ENCODE measurements at regions not wholly inside any gene's neighbourhood (a gene's known extent, or its start where the extent isn't known, plus 50 kb on each side); places are given as distances from the start of the nearest gene placed in this dataset.

DNA sequence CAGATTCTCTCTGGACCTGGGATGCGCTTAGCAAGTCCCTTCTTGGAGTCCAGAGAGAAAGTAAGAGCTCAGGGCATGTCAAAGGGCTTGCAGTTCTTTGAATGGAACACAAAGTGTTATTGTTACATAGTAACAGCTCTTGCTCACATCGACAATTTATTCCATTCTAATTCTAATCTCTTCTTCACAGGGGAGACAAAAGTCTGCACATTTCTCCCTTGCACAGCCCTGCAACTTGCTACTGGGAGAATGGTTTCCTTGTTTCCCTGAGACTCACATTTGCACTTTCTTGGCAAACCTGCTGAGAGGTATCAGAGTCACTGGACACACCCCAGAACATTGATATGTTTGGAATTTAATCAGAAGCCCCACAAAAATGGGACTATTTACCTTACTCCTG is 209.9 kb upstream of the IGF1 start:
- Histone ChIP-seq H3K9me3 (ENCODE audit: control insufficient read depth, insufficient read depth, low read length) (no peaks in the 10 kb centered on the region), H3K9me1 (ENCODE audit: insufficient read depth, low read length) (no peaks in the 10 kb centered on the region), H3K4ac (ENCODE audit: low read depth, low read length) (no peak overlapping the region), H3K4me1 (ENCODE audit: control insufficient read depth, insufficient read depth, low read length) (no peaks in the 10 kb centered on the region), H3K79me1 (ENCODE audit: low read depth in 1 of 2, low read length in 2 of 2) (no peaks in the 10 kb centered on the region), H3K4me3 (ENCODE audit: insufficient read depth, low read depth, low read length) (no peak overlapping the region), H2AK5ac (ENCODE audit: low read depth, low read length) (no peak overlapping the region), H2BK120ac (ENCODE audit: low read depth, low read length) (no peak overlapping the region), H4K5ac (ENCODE audit: low read depth, low read length) (no peak overlapping the region), H2AFZ (replicated peaks; ENCODE audit: low read length, poor library complexity) (no peak overlapping the region), H2AK9ac (replicated peaks; ENCODE audit: low read depth, low read length, poor library complexity) (no peak overlapping the region), H4K20me1 (ENCODE audit: insufficient read depth, low read length) (no peaks in the 10 kb centered on the region), H3K56ac (ENCODE audit: extremely low read depth, insufficient read depth, low read length) (no peak overlapping the region), H2BK15ac (ENCODE audit: low read depth, low read length) (no peak overlapping the region), H2BK20ac (ENCODE audit: low read depth, low read length) (no peak overlapping the region), H4K91ac (ENCODE audit: insufficient read depth, low read depth, low read length) (no peak overlapping the region), H3K27me3 (ENCODE audit: control insufficient read depth, insufficient read depth, low read length) (no peaks in the 10 kb centered on the region), H3K9ac (ENCODE audit: low read depth, low read length) (no peak overlapping the region), H3K36me3 (ENCODE audit: control insufficient read depth, insufficient read depth, low read length) (no peaks in the 10 kb centered on the region), H3K27ac (ENCODE audit: insufficient read depth, low read length) (no peak overlapping the region), H4K8ac (ENCODE audit: low read depth in 2 of 2, low read length in 2 of 2) (no peak overlapping the region), H2BK5ac (ENCODE audit: low read depth, low read length, poor library complexity, severe bottlenecking) (no peak overlapping the region), H3K18ac (ENCODE audit: low read depth, low read length) (no peak overlapping the region), H3K4me2 (ENCODE audit: low read depth, low read length) (no peak overlapping the region), H3K23ac (ENCODE audit: low read depth, low read length) (no peak overlapping the region), H3K14ac (replicated peaks; ENCODE audit: low read depth, low read length) (no peak overlapping the region)
- CTCF ChIA-PET, result interaction anchor here (0.6 kb wide), 1 partner anchor 12 kb away, joined by 3 read pairs; no protein-coding TSS in a partner anchor
- ATAC-seq (ENCODE audit: low read depth) (no peak), DNase-seq (no peak)
- TF ChIP-seq RCOR1 (IDR thresholded peaks at IDR 0.05; ENCODE audit: insufficient replicate concordance, low read length) (no peak), MXI1 (IDR thresholded peaks at IDR 0.05; ENCODE audit: borderline replicate concordance, low read depth, low read length) (no peak), BHLHE40 (IDR thresholded peaks at IDR 0.05; ENCODE audit: low read depth, low read length) (no peak), SMC3 (IDR thresholded peaks at IDR 0.05; ENCODE audit: low read depth, low read length) (no peak), CEBPB (IDR thresholded peaks at IDR 0.05; ENCODE audit: low read depth, low read length) (no peak), MAFK (IDR thresholded peaks at IDR 0.05; ENCODE audit: low read depth, low read length) (no peak), RFX5 (IDR thresholded peaks at IDR 0.05; ENCODE audit: low read depth, low read length) (no peak), RAD21 (IDR thresholded peaks at IDR 0.05; ENCODE audit: low read length) (no peak), FOS (IDR thresholded peaks at IDR 0.05; ENCODE audit: low read depth, low read length) (no peak), NFE2L2 (IDR thresholded peaks at IDR 0.05; ENCODE audit: low read depth, low read length) (no peak), MAZ (IDR thresholded peaks at IDR 0.05; ENCODE audit: borderline replicate concordance, low read depth, low read length) (no peak), CHD1 (IDR thresholded peaks at IDR 0.05; ENCODE audit: low read depth, low read length) (no peak)
- TF ChIP-seq, protein P1, sequence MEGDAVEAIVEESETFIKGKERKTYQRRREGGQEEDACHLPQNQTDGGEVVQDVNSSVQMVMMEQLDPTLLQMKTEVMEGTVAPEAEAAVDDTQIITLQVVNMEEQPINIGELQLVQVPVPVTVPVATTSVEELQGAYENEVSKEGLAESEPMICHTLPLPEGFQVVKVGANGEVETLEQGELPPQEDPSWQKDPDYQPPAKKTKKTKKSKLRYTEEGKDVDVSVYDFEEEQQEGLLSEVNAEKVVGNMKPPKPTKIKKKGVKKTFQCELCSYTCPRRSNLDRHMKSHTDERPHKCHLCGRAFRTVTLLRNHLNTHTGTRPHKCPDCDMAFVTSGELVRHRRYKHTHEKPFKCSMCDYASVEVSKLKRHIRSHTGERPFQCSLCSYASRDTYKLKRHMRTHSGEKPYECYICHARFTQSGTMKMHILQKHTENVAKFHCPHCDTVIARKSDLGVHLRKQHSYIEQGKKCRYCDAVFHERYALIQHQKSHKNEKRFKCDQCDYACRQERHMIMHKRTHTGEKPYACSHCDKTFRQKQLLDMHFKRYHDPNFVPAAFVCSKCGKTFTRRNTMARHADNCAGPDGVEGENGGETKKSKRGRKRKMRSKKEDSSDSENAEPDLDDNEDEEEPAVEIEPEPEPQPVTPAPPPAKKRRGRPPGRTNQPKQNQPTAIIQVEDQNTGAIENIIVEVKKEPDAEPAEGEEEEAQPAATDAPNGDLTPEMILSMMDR (conservative IDR thresholded peaks at IDR 0.05; ENCODE audit: low read depth, low read length), result no peak
- TF ChIP-seq, protein P2, sequence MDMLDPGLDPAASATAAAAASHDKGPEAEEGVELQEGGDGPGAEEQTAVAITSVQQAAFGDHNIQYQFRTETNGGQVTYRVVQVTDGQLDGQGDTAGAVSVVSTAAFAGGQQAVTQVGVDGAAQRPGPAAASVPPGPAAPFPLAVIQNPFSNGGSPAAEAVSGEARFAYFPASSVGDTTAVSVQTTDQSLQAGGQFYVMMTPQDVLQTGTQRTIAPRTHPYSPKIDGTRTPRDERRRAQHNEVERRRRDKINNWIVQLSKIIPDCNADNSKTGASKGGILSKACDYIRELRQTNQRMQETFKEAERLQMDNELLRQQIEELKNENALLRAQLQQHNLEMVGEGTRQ (IDR thresholded peaks at IDR 0.05; ENCODE audit: low read depth, low read length), result no peak
- POLR2A ChIA-PET (ENCODE audit: unreplicated experiment), result no interaction called here
- WGBS, 2 experiments (ENCODE audit: extremely low coverage in 2 of 2, insufficient read length in 1 of 2), result no CpG with 5 or more reads among the region's 2 CpGs
- in situ Hi-C loops (cut with MboI; ENCODE audit: low sequenced_read_pairs) (no loop called here), dilution Hi-C loops (cut with HindIII; ENCODE audit: low sequenced_read_pairs, unreplicated experiment) (no loop called here), intact Hi-C loops (cut with micrococcal nuclease) (no loop called here)
- no TSS peak for BruUV-seq (replicated peaks)
